GM19455 (cell line): ENCODE measurements at regions not wholly inside any gene's neighbourhood (a gene's known extent, or its start where the extent isn't known, plus 50 kb on each side); places are given as distances from the start of the nearest gene placed in this dataset.

ENCODE experiments used
- ATAC-seq: cut with Tn5 transposase; IDR thresholded peaks from one replicate; pipeline ENCODE4 v1.9.1; 2021; ENCODE audit not compliant: unreplicated experiment

- ATAC-seq, result no peak
Measured at GRCh38 chr2:217030081-217030480, 170.2 kb upstream of the TNP1 start.

GRCh38 chr2:217028128-217028527 lies 168.3 kb upstream of the TNP1 start:
- ATAC-seq, result no peak

GRCh38 chr2:217027414-217027813 lies 167.6 kb upstream of the TNP1 start:
- ATAC-seq, result no peak

GRCh38 chr2:217026569-217026968 lies 166.7 kb upstream of the TNP1 start:
- no peak for ATAC-seq

GRCh38 chr2:217026161-217026560 lies 166.3 kb upstream of the TNP1 start:
- ATAC-seq, result no peak

- no peak for ATAC-seq
Measured at GRCh38 chr2:217023611-217024010, 163.7 kb upstream of the TNP1 start.

GRCh38 chr2:217017456-217018252 lies 157.8 kb upstream of the TNP1 start:
- no peak for ATAC-seq

GRCh38 chr2:217016796-217017419 lies 157.0 kb upstream of the TNP1 start:
- ATAC-seq, result no peak

- no peak for ATAC-seq
Measured at GRCh38 chr2:217014328-217015105, 154.7 kb upstream of the TNP1 start.

GRCh38 chr2:217013926-217014325 lies 154.1 kb upstream of the TNP1 start:
- no peak for ATAC-seq

GRCh38 chr2:217011576-217011975 lies 151.7 kb upstream of the TNP1 start:
- ATAC-seq, result no peak

GRCh38 chr2:217010173-217010572 lies 150.3 kb upstream of the TNP1 start:
- ATAC-seq, result no peak

GRCh38 chr2:217008794-217009193 lies 148.9 kb upstream of the TNP1 start:
- ATAC-seq, result no peak

- ATAC-seq, result no peak
Measured at GRCh38 chr2:217006217-217006616, 146.4 kb upstream of the TNP1 start.

GRCh38 chr2:217004656-217005055 lies 144.8 kb upstream of the TNP1 start:
- no peak for ATAC-seq

- ATAC-seq, result no peak
Measured at GRCh38 chr2:217001740-217002139, 141.9 kb upstream of the TNP1 start.

- no peak for ATAC-seq
Measured at GRCh38 chr2:217000406-217000805, 140.5 kb upstream of the TNP1 start.

- ATAC-seq, result no peak
Measured at GRCh38 chr2:216996279-216996845, 136.5 kb upstream of the TNP1 start.

GRCh38 chr2:216994353-216994854 lies 134.5 kb upstream of the TNP1 start:
- no peak for ATAC-seq

- no peak for ATAC-seq
Measured at GRCh38 chr2:216992056-216992675, 132.3 kb upstream of the TNP1 start.

GRCh38 chr2:216991563-216991962 lies 131.7 kb upstream of the TNP1 start:
- no peak for ATAC-seq
